Transverse colon (tissue), 4 donors: ENCODE measurements at regions not wholly inside any gene's neighbourhood (a gene's known extent, or its start where the extent isn't known, plus 50 kb on each side); places are given as distances from the start of the nearest gene placed in this dataset.

Experiments used
- DNase-seq: peaks from one replicate; pipeline ENCODE4 v3.0.0-alpha.2; 2019
- H3K27ac ChIP-seq, 4 donors: fragments of 200-600 bp; sonication (generic); 2 replicates each; pipeline ENCODE4 v1.5.1; 2016 to 2018; ENCODE audit warnings: inconsistent platforms in 4 of 4
- H3K27me3 ChIP-seq: fragments of 200-600 bp; sonication (generic); 2 replicates; pipeline ENCODE4 v1.5.1; 2017; ENCODE audit warnings: inconsistent platforms
- H3K36me3 ChIP-seq, 4 donors: fragments of 200-600 bp; sonication (generic); 2 replicates each; pipeline ENCODE4 v1.5.1; 2017 to 2019; ENCODE audit warnings: inconsistent platforms in 4 of 4
- H3K4me1 ChIP-seq, 4 donors: fragments of 200-600 bp; sonication (generic); 2 replicates each; pipeline ENCODE4 v1.5.1; 2017 to 2020; ENCODE audit warnings: inconsistent platforms in 4 of 4
- H3K4me3 ChIP-seq, 4 donors: fragments of 200-600 bp; sonication (generic); 1 replicate in 1 of 4; 2 replicates in 3 of 4; pipeline versions ENCODE4 v1.5.1 to v1.6.1; 2017 to 2019; ENCODE audit warnings: inconsistent platforms in 4 of 4
- H3K9me3 ChIP-seq, 2 donors: fragments of 200-600 bp; sonication (generic); 2 replicates each; pipeline ENCODE4 v1.5.1; 2017 to 2019; ENCODE audit warnings: inconsistent platforms in 2 of 2
- EP300 ChIP-seq: sonication (generic); formaldehyde crosslinking; IDR thresholded peaks from one replicate; pipeline ENCODE4 v1.6.1; 2017; ENCODE audit warnings: antibody characterized with exemption, low read depth
- POLR2A ChIP-seq: fragments of 450-650 bp; IDR thresholded peaks from one replicate; pipeline ENCODE4 v1.6.1; 2016; ENCODE audit warnings: antibody characterized with exemption, mild to moderate bottlenecking, moderate library complexity
- POLR2AphosphoS5 ChIP-seq, 3 donors: sonication (generic); formaldehyde crosslinking; IDR thresholded peaks; one replicate each; pipeline ENCODE4 v1.6.1; 2016; ENCODE audit warnings: antibody characterized with exemption in 3 of 3
- WGBS, 2 donors: methylation state at CpG; one replicate each; pipeline ENCODE4 v1.1.5; 2018; ENCODE audit warnings: low coverage in 1 of 2; 5-methylcytosine and 5-hydroxymethylcytosine counted together
- in situ Hi-C, 4 donors: fragments of 200-750 bp; cut with MboI; loops; one replicate each; pipeline versions ENCODE4 v1.15.0 to v1.15.1; 2017; ENCODE audit warnings: low sequenced_read_pairs in 3 of 4, low pct_ligation_motif_present in 1 of 4, low pct_unique_long_range_greater_than_20kb in 1 of 4
- intact Hi-C: fragments of 100-400 bp; cut with DNase I; formaldehyde crosslinking; loops from one replicate; pipeline ENCODE4 v1.15.1; 2023; ENCODE audit warnings: low total_unique reads
- TF ChIP-seq, protein P1 (sequence below), 5 experiments: fragments of 200-600 bp in 3 of 5; fragments of 450-650 bp in 2 of 5; sonication (generic) in 3 of 5; IDR thresholded peaks; 1 replicate in 2 of 5; 2 replicates in 3 of 5; pipeline ENCODE4 v1.5.1; 2016 to 2017; ENCODE audit warnings: antibody characterized with exemption in 5 of 5, inconsistent platforms in 3 of 5, mild to moderate bottlenecking in 2 of 5, moderate library complexity in 1 of 5

DNA sequence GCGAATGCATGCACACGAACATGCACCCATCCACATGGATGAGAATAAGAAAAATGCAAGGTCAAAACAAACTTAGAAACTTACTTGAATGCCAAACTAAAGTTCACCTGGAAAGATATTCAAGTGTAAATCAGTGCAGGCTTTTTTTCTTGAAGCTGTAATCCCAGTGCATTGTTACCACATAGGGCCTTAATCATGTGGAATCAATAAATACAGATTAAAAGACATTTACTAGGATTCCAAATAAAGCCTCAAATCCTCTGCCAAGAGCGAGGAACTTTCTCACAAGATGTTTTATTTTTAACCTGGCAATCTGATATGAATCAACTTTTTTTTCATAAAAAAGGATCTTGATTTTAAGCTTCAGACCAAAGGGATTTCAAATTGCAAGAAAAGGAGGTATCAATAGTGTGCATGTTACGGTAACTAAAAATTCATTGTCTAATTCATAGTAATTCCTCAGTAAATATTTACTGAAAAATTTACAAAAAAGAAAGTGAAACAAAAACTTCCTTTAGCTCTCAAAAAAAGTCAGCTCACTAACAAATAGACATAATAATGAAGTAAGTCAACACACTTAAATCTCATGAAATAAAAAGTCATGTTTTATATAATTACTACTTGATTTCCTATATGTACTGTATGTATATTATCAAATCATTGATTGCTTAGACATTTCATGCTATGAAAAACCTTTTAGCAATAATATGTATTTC, 978.6 kb downstream of the PLOD2 start:
- Histone ChIP-seq H3K27me3 (no peaks in the 10 kb centered on the region), H3K36me3 (no peaks in the 10 kb centered on the region), H3K27ac (no peak overlapping the region), H3K9me3 (no peaks in the 10 kb centered on the region), H3K4me3 (peak overlapping the region in 1 of 4 donors; percentile 6), H3K4me1 (peaks cover 0 to 6% (median 0%) of the 10 kb centered on the region in 4 donors)
- in situ Hi-C loops = no loop called here
- 47 to 51% methylated on average over 4 of the region's 4 CpGs for WGBS, 2 donors
- no peak for DNase-seq
- intact Hi-C loops = no loop called here
- TF ChIP-seq EP300 (no peak), POLR2A (no peak)
- TF ChIP-seq, protein P1, sequence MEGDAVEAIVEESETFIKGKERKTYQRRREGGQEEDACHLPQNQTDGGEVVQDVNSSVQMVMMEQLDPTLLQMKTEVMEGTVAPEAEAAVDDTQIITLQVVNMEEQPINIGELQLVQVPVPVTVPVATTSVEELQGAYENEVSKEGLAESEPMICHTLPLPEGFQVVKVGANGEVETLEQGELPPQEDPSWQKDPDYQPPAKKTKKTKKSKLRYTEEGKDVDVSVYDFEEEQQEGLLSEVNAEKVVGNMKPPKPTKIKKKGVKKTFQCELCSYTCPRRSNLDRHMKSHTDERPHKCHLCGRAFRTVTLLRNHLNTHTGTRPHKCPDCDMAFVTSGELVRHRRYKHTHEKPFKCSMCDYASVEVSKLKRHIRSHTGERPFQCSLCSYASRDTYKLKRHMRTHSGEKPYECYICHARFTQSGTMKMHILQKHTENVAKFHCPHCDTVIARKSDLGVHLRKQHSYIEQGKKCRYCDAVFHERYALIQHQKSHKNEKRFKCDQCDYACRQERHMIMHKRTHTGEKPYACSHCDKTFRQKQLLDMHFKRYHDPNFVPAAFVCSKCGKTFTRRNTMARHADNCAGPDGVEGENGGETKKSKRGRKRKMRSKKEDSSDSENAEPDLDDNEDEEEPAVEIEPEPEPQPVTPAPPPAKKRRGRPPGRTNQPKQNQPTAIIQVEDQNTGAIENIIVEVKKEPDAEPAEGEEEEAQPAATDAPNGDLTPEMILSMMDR (IDR thresholded peaks at IDR 0.05) = no peak

DNA sequence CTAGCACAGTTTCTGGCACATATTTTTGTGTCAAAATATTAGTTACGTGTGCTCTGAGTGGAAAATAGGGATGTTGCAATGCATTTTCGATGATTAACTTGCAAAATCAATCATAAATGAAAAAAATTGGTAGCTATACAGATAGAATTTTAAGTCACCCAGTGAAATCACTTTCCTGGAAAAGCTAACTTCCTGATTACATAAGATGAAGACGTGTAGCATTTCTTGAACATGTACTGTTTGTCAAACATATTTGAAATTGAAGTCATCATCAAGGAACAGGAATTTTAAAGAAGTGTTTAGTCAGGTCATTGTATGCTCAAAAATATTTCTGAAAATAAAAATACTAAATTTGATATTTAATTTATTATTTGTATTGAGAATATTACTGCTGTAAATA, 977.7 kb downstream of the PLOD2 start:
- Histone ChIP-seq H3K9me3 (no peaks in the 10 kb centered on the region), H3K27ac (no peak overlapping the region), H3K36me3 (no peaks in the 10 kb centered on the region), H3K4me3 (no peak overlapping the region), H3K27me3 (no peaks in the 10 kb centered on the region), H3K4me1 (peaks cover 0 to 6% (median 0%) of the 10 kb centered on the region in 4 donors)
- no peak for DNase-seq
- 52 to 57% methylated on average over 3 of the region's 3 CpGs for WGBS, 2 donors
- intact Hi-C loops = no loop called here
- no peak for TF ChIP-seq EP300
- TF ChIP-seq, protein P1 (IDR thresholded peaks at IDR 0.05) = no peak
- no peak for TF ChIP-seq POLR2A
- TF ChIP-seq POLR2AphosphoS5 (IDR thresholded peaks at IDR 0.05) = no peak
- in situ Hi-C loops = no loop called here

DNA sequence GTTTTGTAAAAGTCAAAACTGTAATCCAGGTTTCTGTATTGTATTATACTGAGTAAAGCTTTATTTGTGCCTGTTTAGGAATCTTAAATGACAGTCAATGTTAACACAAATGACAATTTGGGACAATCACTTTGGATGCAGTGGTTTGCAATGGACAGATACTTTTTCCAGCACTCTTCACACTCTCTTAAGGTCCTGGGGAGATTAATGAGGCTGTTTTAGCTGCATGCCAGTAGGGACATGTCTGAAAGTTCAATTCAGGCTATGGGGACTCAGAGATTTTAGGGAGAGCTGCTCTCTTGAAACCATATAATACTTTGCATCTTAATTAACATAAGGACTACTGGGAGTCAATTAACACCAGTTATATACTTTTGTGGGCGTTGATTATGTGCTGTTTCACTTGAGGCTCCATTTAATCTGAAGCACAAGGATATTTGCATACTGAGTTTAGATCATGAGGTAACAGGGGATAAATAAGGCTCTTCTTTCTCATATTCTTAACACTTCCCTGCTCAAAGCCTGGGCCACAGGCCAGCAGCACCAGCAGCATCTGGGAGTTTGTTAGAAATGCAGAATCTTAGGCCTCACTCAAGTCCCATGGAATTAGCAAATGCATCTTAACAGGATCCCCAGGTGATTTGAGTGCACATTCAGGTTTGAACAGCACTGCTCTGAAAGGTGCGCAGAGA, 972.8 kb downstream of the PLOD2 start:
- in situ Hi-C loops (no loop called here), intact Hi-C loops (no loop called here)
- no peak for DNase-seq
- Histone ChIP-seq H3K9me3 (peaks cover 0 to under 1% of the 10 kb centered on the region in 2 donors), H3K27ac (no peak overlapping the region), H3K27me3 (no peaks in the 10 kb centered on the region), H3K4me3 (no peak overlapping the region), H3K36me3 (no peaks in the 10 kb centered on the region), H3K4me1 (no peaks in the 10 kb centered on the region)
- TF ChIP-seq POLR2AphosphoS5 (IDR thresholded peaks at IDR 0.05) (no peak), POLR2A (no peak), EP300 (no peak)
- TF ChIP-seq, protein P1 (IDR thresholded peaks at IDR 0.05) = no peak
- 80 to 100% methylated on average over 1 to 2 of the region's 2 CpGs for WGBS, 2 donors

DNA sequence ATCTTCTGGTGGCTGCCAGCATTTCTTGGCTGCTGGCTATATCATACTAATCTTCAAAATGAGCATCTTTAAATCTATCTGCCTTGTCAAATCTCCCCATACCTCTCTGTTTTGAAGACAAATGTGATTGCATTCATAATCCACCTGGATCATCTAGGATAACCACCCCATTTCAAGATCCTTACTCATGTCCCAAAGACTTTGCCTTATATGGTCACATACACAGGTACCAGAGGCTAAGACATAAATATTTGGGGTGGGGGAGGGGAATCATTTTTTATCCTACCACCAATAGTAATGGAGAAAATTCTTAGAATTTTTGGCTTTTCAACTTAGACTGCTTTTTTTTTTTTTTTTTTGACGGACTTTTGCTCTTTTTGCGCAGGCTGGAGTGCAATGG, 970.8 kb downstream of the PLOD2 start:
- H3K36me3 ChIP-seq = no peaks in the 10 kb centered on the region
- DNase-seq = no peak
- intact Hi-C loops = no loop called here
- no peak overlapping the region for H3K4me3 ChIP-seq
- 89 to 90% methylated on average over 2 of the region's 2 CpGs for WGBS, 2 donors
- H3K27ac ChIP-seq = no peak overlapping the region
- peaks cover 0 to 4% of the 10 kb centered on the region in 2 donors for H3K9me3 ChIP-seq
- TF ChIP-seq POLR2AphosphoS5 (IDR thresholded peaks at IDR 0.05) (no peak), EP300 (no peak), POLR2A (no peak)
- TF ChIP-seq, protein P1 (IDR thresholded peaks at IDR 0.05) = no peak
- H3K27me3 ChIP-seq = no peaks in the 10 kb centered on the region
- no peaks in the 10 kb centered on the region for H3K4me1 ChIP-seq
- in situ Hi-C loops = no loop called here
